Activated CD4-positive, alpha-beta memory T cell treated with anti-CD3 and anti-CD28 coated beads, Interleukin-2, amount 10 ng/mL, durations not matched to agents 7 days and 5 days (primary cell): ENCODE measurements at regions not wholly inside any gene's neighbourhood (a gene's known extent, or its start where the extent isn't known, plus 50 kb on each side); places are given as distances from the start of the nearest gene placed in this dataset.
"Not testable (repeated sequence)": the region's sequence is repeated elsewhere in the genome, so short reads cannot be mapped to it uniquely, and the experiment has no call there.

Source experiments
- CTCF ChIA-PET: fragments of 350-600 bp; sonication (Branson Sonifier 250); formaldehyde crosslinking; loops from one replicate; lab custom pipeline; 2021; ENCODE audit warnings: antibody characterized with exemption, inconsistent platforms; lab: Charles Lee
- POLR2A ChIA-PET: fragments of 350-600 bp; sonication (Branson Sonifier 250); formaldehyde crosslinking; loops from one replicate; lab custom pipeline; 2021; ENCODE audit warnings: antibody characterized with exemption; lab: Charles Lee
- DNase-seq: peaks from one replicate; pipeline ENCODE4 v3.0.0-alpha.2; 2020
- H3K27ac Mint-ChIP-seq: one replicate; pipeline ENCODE4 v1.8.0; 2021; ENCODE audit warnings: mild to moderate bottlenecking, mixed read lengths
- H3K27me3 Mint-ChIP-seq: one replicate; pipeline ENCODE4 v1.8.0; 2021; ENCODE audit warnings: mixed read lengths
- H3K36me3 Mint-ChIP-seq: one replicate; pipeline ENCODE4 v1.8.0; 2021; ENCODE audit warnings: low read depth, mixed read lengths
- H3K4me1 Mint-ChIP-seq: one replicate; pipeline ENCODE4 v1.8.0; 2021; ENCODE audit warnings: mixed read lengths
- H3K4me3 Mint-ChIP-seq: one replicate; pipeline ENCODE4 v1.8.0; 2021; ENCODE audit warnings: mild to moderate bottlenecking, mixed read lengths
- H3K9me3 Mint-ChIP-seq: one replicate; pipeline ENCODE4 v1.8.0; 2021; ENCODE audit warnings: mixed read lengths

- H3K4me3 Mint-ChIP-seq, POLR2A ChIA-PET, H3K27ac Mint-ChIP-seq, CTCF ChIA-PET, H3K27me3 Mint-ChIP-seq, H3K9me3 Mint-ChIP-seq, H3K36me3 Mint-ChIP-seq: not testable (repeated sequence)
- H3K4me1 Mint-ChIP-seq: peaks cover 12% of the 10 kb centered on the region
- peak; percentile 32 for DNase-seq
These were observed 87.4 kb upstream of the TGIF2LY start for GRCh38 chrY:3491423-3491822.

GRCh38 chrY:3494539-3494938 is 84.3 kb upstream of the TGIF2LY start:
- H3K27ac Mint-ChIP-seq, H3K36me3 Mint-ChIP-seq, POLR2A ChIA-PET, H3K4me3 Mint-ChIP-seq, H3K9me3 Mint-ChIP-seq, H3K27me3 Mint-ChIP-seq, CTCF ChIA-PET, DNase-seq: not testable (repeated sequence)
- H3K4me1 Mint-ChIP-seq: peaks cover 12% of the 10 kb centered on the region

DNA sequence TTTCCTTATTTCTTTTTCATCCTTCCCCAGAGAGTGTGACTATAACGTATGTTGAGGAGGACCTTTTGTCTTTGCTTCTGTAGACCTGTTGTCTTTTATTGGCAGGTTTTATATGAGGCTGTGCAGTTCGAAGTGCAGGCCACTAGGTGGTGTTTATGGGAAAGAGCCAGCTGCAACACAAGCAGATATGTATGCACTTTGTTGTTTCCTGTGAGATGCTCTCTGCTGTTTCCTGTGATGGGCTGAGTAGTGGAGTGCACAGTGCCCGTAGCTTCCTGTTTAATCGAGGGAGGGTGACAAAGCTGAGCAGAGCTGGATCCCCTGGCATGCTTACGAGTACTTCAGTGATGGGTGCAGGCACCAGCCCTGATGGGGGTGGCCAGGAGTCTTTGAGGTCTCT is 51.8 kb upstream of the TGIF2LY start:
- H3K27ac Mint-ChIP-seq, H3K9me3 Mint-ChIP-seq, H3K4me3 Mint-ChIP-seq, POLR2A ChIA-PET, H3K4me1 Mint-ChIP-seq, H3K36me3 Mint-ChIP-seq, H3K27me3 Mint-ChIP-seq, CTCF ChIA-PET: not testable (repeated sequence)
- peak; percentile 33 for DNase-seq
